ENCODE measurements at regions not wholly inside any gene's neighbourhood (a gene's known extent, or its start where the extent isn't known, plus 50 kb on each side); places are given as distances from the start of the nearest gene placed in this dataset.
"Not testable (repeated sequence)": the region's sequence is repeated elsewhere in the genome, so short reads cannot be mapped to it uniquely, and the experiment has no call there.

- H3K4me1 Mint-ChIP-seq, result no peaks in the 10 kb centered on the region
- 80% methylated on average over 7 of the region's 7 CpGs for WGBS (ENCODE audit: insufficient coverage)
- no peak overlapping the region for H3K4me3 Mint-ChIP-seq
- Histone ChIP-seq H3K27ac (ENCODE audit: low read length) (no peak overlapping the region), H3K27me3 (ENCODE audit: control insufficient read depth, insufficient read depth, low read length) (no peaks in the 10 kb centered on the region), H3K4me3 (ENCODE audit: low read length) (no peak overlapping the region), H3K4me1 (ENCODE audit: control insufficient read depth, insufficient read depth, low read length) (no peaks in the 10 kb centered on the region), H3K36me3 (ENCODE audit: control insufficient read depth, insufficient read depth, low read length) (no peaks in the 10 kb centered on the region), H3K9me3 (ENCODE audit: control insufficient read depth, insufficient read depth, low read length) (peaks cover 14% of the 10 kb centered on the region)
- ATAC-seq, result no peak
- H3K27me3 Mint-ChIP-seq (ENCODE audit: low read depth in 2 of 2), result peaks cover 5 to 10% of the 10 kb centered on the region in 2 donors
- peaks cover 5 to 6% of the 10 kb centered on the region in 2 donors for H3K9me3 Mint-ChIP-seq
- intact Hi-C loops (cut with micrococcal nuclease), result no loop called here
- H3K36me3 Mint-ChIP-seq, result peaks cover 18% of the 10 kb centered on the region
- no peak for TF ChIP-seq CTCF (IDR thresholded peaks at IDR 0.05)
- H3K27ac Mint-ChIP-seq, result no peak overlapping the region
- DNase-seq, result no peak
Measured at GRCh38 chr14:104478656-104479055, 100.9 kb upstream of the C14orf180 start.

GRCh38 chr14:104479901-104480300 lies 99.7 kb upstream of the C14orf180 start:
- H3K4me1 ChIP-seq (ENCODE audit: control insufficient read depth, insufficient read depth, low read length), result no peaks in the 10 kb centered on the region
- H3K9me3 ChIP-seq (ENCODE audit: control insufficient read depth, insufficient read depth, low read length), result peaks cover 14% of the 10 kb centered on the region
- TF ChIP-seq CTCF (IDR thresholded peaks at IDR 0.05), result no peak
- 92% methylated on average over 10 of the region's 10 CpGs for WGBS (ENCODE audit: insufficient coverage)
- ATAC-seq (no peak), DNase-seq (no peak)
- no peaks in the 10 kb centered on the region for H3K27me3 ChIP-seq (ENCODE audit: control insufficient read depth, insufficient read depth, low read length)
- H3K27ac ChIP-seq (ENCODE audit: low read length), result no peak overlapping the region
- no peaks in the 10 kb centered on the region for H3K36me3 ChIP-seq (ENCODE audit: control insufficient read depth, insufficient read depth, low read length)
- no peak overlapping the region for H3K27ac Mint-ChIP-seq
- no peak overlapping the region for H3K4me3 Mint-ChIP-seq
- intact Hi-C loops (cut with micrococcal nuclease), result no loop called here
- H3K9me3 Mint-ChIP-seq, result peaks cover 5 to 6% of the 10 kb centered on the region in 2 donors
- no peaks in the 10 kb centered on the region for H3K4me1 Mint-ChIP-seq
- peaks cover 8 to 17% of the 10 kb centered on the region in 2 donors for H3K27me3 Mint-ChIP-seq (ENCODE audit: low read depth in 2 of 2)
- H3K4me3 ChIP-seq (ENCODE audit: low read length), result no peak overlapping the region
- peaks cover 18% of the 10 kb centered on the region for H3K36me3 Mint-ChIP-seq

- intact Hi-C loops (cut with micrococcal nuclease), result no loop called here
- Mint-ChIP-seq H3K4me1 (no peaks in the 10 kb centered on the region), H3K36me3 (peaks cover 18% of the 10 kb centered on the region), H3K4me3 (no peak overlapping the region), H3K9me3 (peaks cover 5 to 6% of the 10 kb centered on the region in 2 donors), H3K27ac (no peak overlapping the region), H3K27me3 (ENCODE audit: low read depth in 2 of 2) (peaks cover 8 to 21% of the 10 kb centered on the region in 2 donors)
- TF ChIP-seq CTCF (IDR thresholded peaks at IDR 0.05), result no peak
- DNase-seq (no peak), ATAC-seq (no peak)
- H3K4me1 ChIP-seq (ENCODE audit: control insufficient read depth, insufficient read depth, low read length), result no peaks in the 10 kb centered on the region
- H3K9me3 ChIP-seq (ENCODE audit: control insufficient read depth, insufficient read depth, low read length), result peaks cover 14% of the 10 kb centered on the region
- no peaks in the 10 kb centered on the region for H3K27me3 ChIP-seq (ENCODE audit: control insufficient read depth, insufficient read depth, low read length)
- no peaks in the 10 kb centered on the region for H3K36me3 ChIP-seq (ENCODE audit: control insufficient read depth, insufficient read depth, low read length)
- H3K4me3 ChIP-seq (ENCODE audit: low read length), result no peak overlapping the region
- no peak overlapping the region for H3K27ac ChIP-seq (ENCODE audit: low read length)
- 96% methylated on average over 10 of the region's 10 CpGs for WGBS (ENCODE audit: insufficient coverage)
Measured at GRCh38 chr14:104481323-104481722, 98.2 kb upstream of the C14orf180 start.

- Mint-ChIP-seq H3K27me3 (ENCODE audit: low read depth in 2 of 2) (peaks cover 11 to 21% of the 10 kb centered on the region in 2 donors), H3K36me3 (peaks cover 18% of the 10 kb centered on the region)
- peaks cover 14% of the 10 kb centered on the region for H3K9me3 ChIP-seq (ENCODE audit: control insufficient read depth, insufficient read depth, low read length)
- WGBS (ENCODE audit: insufficient coverage), result 81% methylated on average over 9 of the region's 9 CpGs
- H3K4me1 ChIP-seq (ENCODE audit: control insufficient read depth, insufficient read depth, low read length); H3K36me3 ChIP-seq (ENCODE audit: control insufficient read depth, insufficient read depth, low read length); H3K27me3 ChIP-seq (ENCODE audit: control insufficient read depth, insufficient read depth, low read length); H3K4me1 Mint-ChIP-seq; DNase-seq; H3K27ac Mint-ChIP-seq; H3K4me3 Mint-ChIP-seq; intact Hi-C loops (cut with micrococcal nuclease); ATAC-seq; H3K4me3 ChIP-seq (ENCODE audit: low read length); H3K27ac ChIP-seq (ENCODE audit: low read length); H3K9me3 Mint-ChIP-seq: not testable (repeated sequence)
Measured at GRCh38 chr14:104482017-104482416, 97.5 kb upstream of the C14orf180 start.
